ENCODE measurements at regions not wholly inside any gene's neighbourhood (a gene's known extent, or its start where the extent isn't known, plus 50 kb on each side); places are given as distances from the start of the nearest gene placed in this dataset.

- TF ChIP-seq CTCF (IDR thresholded peaks at IDR 0.05; ENCODE audit: poor library complexity, severe bottlenecking) (no peak), REST (IDR thresholded peaks at IDR 0.05; ENCODE audit: borderline replicate concordance) (no peak), EP300 (conservative IDR thresholded peaks at IDR 0.05; ENCODE audit: poor library complexity, severe bottlenecking) (no peak), MXI1 (conservative IDR thresholded peaks at IDR 0.05; ENCODE audit: poor library complexity, severe bottlenecking) (no peak), POLR2AphosphoS5 (IDR thresholded peaks at IDR 0.05) (no peak), EZH2 (IDR thresholded peaks at IDR 0.05; ENCODE audit: borderline replicate concordance, insufficient read depth, low read length, poor library complexity, severe bottlenecking) (no peak), RAD21 (conservative IDR thresholded peaks at IDR 0.05) (no peak), TAF1 (IDR thresholded peaks at IDR 0.05; ENCODE audit: low read depth) (no peak), SMC3 (conservative IDR thresholded peaks at IDR 0.05; ENCODE audit: poor library complexity) (no peak)
These were observed 83.4 kb upstream of the ODAD2 start for GRCh38 chr10:28082316-28082715.

All from neural cell (in vitro differentiated cells).